ENCODE measurements at regions not wholly inside any gene's neighbourhood (a gene's known extent, or its start where the extent isn't known, plus 50 kb on each side); places are given as distances from the start of the nearest gene placed in this dataset.

- H3K27ac Mint-ChIP-seq = no peak overlapping the region
- no peak for ATAC-seq
- no peaks in the 10 kb centered on the region for H3K36me3 Mint-ChIP-seq (ENCODE audit: low read depth)
- no peaks in the 10 kb centered on the region for H3K27me3 Mint-ChIP-seq (ENCODE audit: low read depth)
- H3K4me3 Mint-ChIP-seq = no peak overlapping the region
- no peak for DNase-seq
- CTCF ChIA-PET = no interaction called here
- H3K4me1 Mint-ChIP-seq (ENCODE audit: low read depth) = no peaks in the 10 kb centered on the region
- H3K9me3 Mint-ChIP-seq (ENCODE audit: insufficient read depth) = peaks cover 4% of the 10 kb centered on the region
- POLR2A ChIA-PET = no interaction called here
Measured at GRCh38 chr3:74331711-74332110, 282.7 kb downstream of the CNTN3 start.

GRCh38 chr3:74329096-74329495 lies 285.4 kb downstream of the CNTN3 start:
- Mint-ChIP-seq H3K9me3 (ENCODE audit: insufficient read depth) (peaks cover 4% of the 10 kb centered on the region), H3K4me3 (no peak overlapping the region)
- CTCF ChIA-PET = no interaction called here

GRCh38 chr3:74328435-74328834 lies 286.0 kb downstream of the CNTN3 start:
- Mint-ChIP-seq H3K4me3 (no peak overlapping the region), H3K27ac (no peak overlapping the region), H3K36me3 (ENCODE audit: low read depth) (no peaks in the 10 kb centered on the region), H3K9me3 (ENCODE audit: insufficient read depth) (peaks cover 4% of the 10 kb centered on the region), H3K4me1 (ENCODE audit: low read depth) (no peaks in the 10 kb centered on the region), H3K27me3 (ENCODE audit: low read depth) (no peaks in the 10 kb centered on the region)
- ChIA-PET CTCF (no interaction called here), POLR2A (no interaction called here)
- ATAC-seq (no peak), DNase-seq (no peak)

More at GRCh38 chr3:74329096-74329495, 285.4 kb downstream of the CNTN3 start:
- Mint-ChIP-seq H3K36me3 (ENCODE audit: low read depth) (no peaks in the 10 kb centered on the region), H3K4me1 (ENCODE audit: low read depth) (no peaks in the 10 kb centered on the region), H3K27me3 (ENCODE audit: low read depth) (no peaks in the 10 kb centered on the region), H3K27ac (no peak overlapping the region)
- no peak for DNase-seq
- POLR2A ChIA-PET = no interaction called here
- ATAC-seq = no peak

- H3K27ac Mint-ChIP-seq = no peak overlapping the region
- ATAC-seq = no peak
- no peak for DNase-seq
- H3K27me3 Mint-ChIP-seq (ENCODE audit: low read depth) = no peaks in the 10 kb centered on the region
- H3K36me3 Mint-ChIP-seq (ENCODE audit: low read depth) = no peaks in the 10 kb centered on the region
- ChIA-PET CTCF (no interaction called here), POLR2A (no interaction called here)
- no peak overlapping the region for H3K4me3 Mint-ChIP-seq
- peaks cover 10% of the 10 kb centered on the region for H3K9me3 Mint-ChIP-seq (ENCODE audit: insufficient read depth)
- H3K4me1 Mint-ChIP-seq (ENCODE audit: low read depth) = no peaks in the 10 kb centered on the region
Measured at GRCh38 chr3:74315291-74315690, 299.2 kb downstream of the CNTN3 start.

- DNase-seq (no peak), ATAC-seq (no peak)
- Mint-ChIP-seq H3K9me3 (ENCODE audit: insufficient read depth) (peaks cover 10% of the 10 kb centered on the region), H3K36me3 (ENCODE audit: low read depth) (no peaks in the 10 kb centered on the region), H3K4me3 (no peak overlapping the region), H3K27me3 (ENCODE audit: low read depth) (no peaks in the 10 kb centered on the region), H3K27ac (no peak overlapping the region), H3K4me1 (ENCODE audit: low read depth) (no peaks in the 10 kb centered on the region)
- CTCF ChIA-PET = no interaction called here
- POLR2A ChIA-PET = no interaction called here
Measured at GRCh38 chr3:74314696-74315095, 299.8 kb downstream of the CNTN3 start.

GRCh38 chr3:74309716-74310115 lies 304.7 kb downstream of the CNTN3 start:
- POLR2A ChIA-PET = no interaction called here
- no peak for ATAC-seq
- no peaks in the 10 kb centered on the region for H3K36me3 Mint-ChIP-seq (ENCODE audit: low read depth)

GRCh38 chr3:74304424-74304823 lies 310.0 kb downstream of the CNTN3 start:
- Mint-ChIP-seq H3K36me3 (ENCODE audit: low read depth) (no peaks in the 10 kb centered on the region), H3K27ac (no peak overlapping the region)

More at GRCh38 chr3:74309716-74310115, 304.7 kb downstream of the CNTN3 start:
- Mint-ChIP-seq H3K9me3 (ENCODE audit: insufficient read depth) (peaks cover 5% of the 10 kb centered on the region), H3K4me3 (no peak overlapping the region), H3K27ac (no peak overlapping the region), H3K27me3 (ENCODE audit: low read depth) (no peaks in the 10 kb centered on the region), H3K4me1 (ENCODE audit: low read depth) (no peaks in the 10 kb centered on the region)
- DNase-seq = no peak
- CTCF ChIA-PET = no interaction called here

GRCh38 chr3:74303711-74304110 lies 310.7 kb downstream of the CNTN3 start:
- ChIA-PET CTCF (no interaction called here), POLR2A (no interaction called here)
- H3K4me3 Mint-ChIP-seq = no peak overlapping the region
- DNase-seq = no peak
- H3K9me3 Mint-ChIP-seq (ENCODE audit: insufficient read depth) = peaks cover 3% of the 10 kb centered on the region
- H3K36me3 Mint-ChIP-seq (ENCODE audit: low read depth) = no peaks in the 10 kb centered on the region
- H3K4me1 Mint-ChIP-seq (ENCODE audit: low read depth) = no peaks in the 10 kb centered on the region
- no peak for ATAC-seq
- no peak overlapping the region for H3K27ac Mint-ChIP-seq
- H3K27me3 Mint-ChIP-seq (ENCODE audit: low read depth) = no peaks in the 10 kb centered on the region

More at GRCh38 chr3:74304424-74304823, 310.0 kb downstream of the CNTN3 start:
- H3K4me1 Mint-ChIP-seq (ENCODE audit: low read depth) = no peaks in the 10 kb centered on the region
- H3K9me3 Mint-ChIP-seq (ENCODE audit: insufficient read depth) = peaks cover 3% of the 10 kb centered on the region
- no peak for ATAC-seq
- DNase-seq = no peak
- POLR2A ChIA-PET = no interaction called here
- H3K4me3 Mint-ChIP-seq = no peak overlapping the region
- no peaks in the 10 kb centered on the region for H3K27me3 Mint-ChIP-seq (ENCODE audit: low read depth)
- CTCF ChIA-PET = no interaction called here

- CTCF ChIA-PET = no interaction called here
- ATAC-seq (no peak), DNase-seq (no peak)
- H3K27me3 Mint-ChIP-seq (ENCODE audit: low read depth) = no peaks in the 10 kb centered on the region
- POLR2A ChIA-PET = no interaction called here
- H3K4me3 Mint-ChIP-seq = no peak overlapping the region
- H3K27ac Mint-ChIP-seq = no peak overlapping the region
- H3K9me3 Mint-ChIP-seq (ENCODE audit: insufficient read depth) = peaks cover 3% of the 10 kb centered on the region
- no peaks in the 10 kb centered on the region for H3K4me1 Mint-ChIP-seq (ENCODE audit: low read depth)
- no peaks in the 10 kb centered on the region for H3K36me3 Mint-ChIP-seq (ENCODE audit: low read depth)
Measured at GRCh38 chr3:74302969-74303368, 311.5 kb downstream of the CNTN3 start.

- ChIA-PET CTCF (no interaction called here), POLR2A (no interaction called here)
- Mint-ChIP-seq H3K4me3 (no peak overlapping the region), H3K27ac (no peak overlapping the region), H3K36me3 (ENCODE audit: low read depth) (no peaks in the 10 kb centered on the region), H3K9me3 (ENCODE audit: insufficient read depth) (peaks cover 3% of the 10 kb centered on the region), H3K27me3 (ENCODE audit: low read depth) (no peaks in the 10 kb centered on the region), H3K4me1 (ENCODE audit: low read depth) (no peaks in the 10 kb centered on the region)
- DNase-seq (no peak), ATAC-seq (no peak)
Measured at GRCh38 chr3:74302281-74302680, 312.2 kb downstream of the CNTN3 start.

GRCh38 chr3:74301056-74301455 lies 313.4 kb downstream of the CNTN3 start:
- Mint-ChIP-seq H3K4me3 (no peak overlapping the region), H3K27me3 (ENCODE audit: low read depth) (no peaks in the 10 kb centered on the region), H3K9me3 (ENCODE audit: insufficient read depth) (peaks cover 3% of the 10 kb centered on the region), H3K4me1 (ENCODE audit: low read depth) (no peaks in the 10 kb centered on the region), H3K36me3 (ENCODE audit: low read depth) (no peaks in the 10 kb centered on the region), H3K27ac (no peak overlapping the region)
- DNase-seq (no peak), ATAC-seq (no peak)
- ChIA-PET CTCF (no interaction called here), POLR2A (no interaction called here)

GRCh38 chr3:74295479-74295878 lies 319.0 kb downstream of the CNTN3 start:
- Mint-ChIP-seq H3K36me3 (ENCODE audit: low read depth) (no peaks in the 10 kb centered on the region), H3K27ac (no peak overlapping the region), H3K4me1 (ENCODE audit: low read depth) (no peaks in the 10 kb centered on the region), H3K27me3 (ENCODE audit: low read depth) (no peaks in the 10 kb centered on the region), H3K4me3 (no peak overlapping the region), H3K9me3 (ENCODE audit: insufficient read depth) (no peaks in the 10 kb centered on the region)
- ChIA-PET POLR2A (no interaction called here), CTCF (no interaction called here)
- DNase-seq = no peak
- no peak for ATAC-seq

- CTCF ChIA-PET = no interaction called here
- no peaks in the 10 kb centered on the region for H3K36me3 Mint-ChIP-seq (ENCODE audit: low read depth)
- H3K27me3 Mint-ChIP-seq (ENCODE audit: low read depth) = no peaks in the 10 kb centered on the region
- ATAC-seq (no peak), DNase-seq (no peak)
- POLR2A ChIA-PET = no interaction called here
- no peak overlapping the region for H3K4me3 Mint-ChIP-seq
- no peaks in the 10 kb centered on the region for H3K9me3 Mint-ChIP-seq (ENCODE audit: insufficient read depth)
- H3K4me1 Mint-ChIP-seq (ENCODE audit: low read depth) = no peaks in the 10 kb centered on the region
- H3K27ac Mint-ChIP-seq = no peak overlapping the region
Measured at GRCh38 chr3:74288761-74289160, 325.7 kb downstream of the CNTN3 start.
